ENCODE measurements at regions not wholly inside any gene's neighbourhood (a gene's known extent, or its start where the extent isn't known, plus 50 kb on each side); places are given as distances from the start of the nearest gene placed in this dataset.

DNA sequence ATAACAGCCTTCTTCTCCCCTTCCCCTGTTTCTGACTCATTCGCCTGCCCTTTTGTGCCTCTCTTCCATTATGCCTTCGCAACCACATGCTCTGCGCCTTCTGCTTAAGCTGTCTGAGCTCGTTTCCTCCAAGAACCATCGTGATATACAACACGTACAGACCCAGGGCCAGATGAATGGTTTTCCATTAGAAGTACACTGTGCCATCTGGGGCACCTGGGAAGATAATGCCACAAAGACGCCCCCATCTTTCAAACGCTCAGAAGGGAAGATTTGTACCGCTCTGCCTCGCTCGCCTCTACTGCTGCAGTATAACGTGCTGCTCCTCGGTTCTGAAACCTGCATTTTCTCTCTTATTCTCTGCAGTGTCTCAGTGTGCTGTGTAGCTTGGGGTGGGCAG lies 470.9 kb upstream of the STXBP6 start:
- no peaks in the 10 kb centered on the region for H3K36me3 Mint-ChIP-seq
- CTCF ChIA-PET: no interaction called here
- H3K4me1 Mint-ChIP-seq: no peaks in the 10 kb centered on the region
- no peak for DNase-seq
- no peak overlapping the region for H3K4me3 Mint-ChIP-seq
- H3K27me3 Mint-ChIP-seq: no peaks in the 10 kb centered on the region
- no peak overlapping the region for H3K27ac Mint-ChIP-seq
- peaks cover 17% of the 10 kb centered on the region for H3K9me3 Mint-ChIP-seq

DNA sequence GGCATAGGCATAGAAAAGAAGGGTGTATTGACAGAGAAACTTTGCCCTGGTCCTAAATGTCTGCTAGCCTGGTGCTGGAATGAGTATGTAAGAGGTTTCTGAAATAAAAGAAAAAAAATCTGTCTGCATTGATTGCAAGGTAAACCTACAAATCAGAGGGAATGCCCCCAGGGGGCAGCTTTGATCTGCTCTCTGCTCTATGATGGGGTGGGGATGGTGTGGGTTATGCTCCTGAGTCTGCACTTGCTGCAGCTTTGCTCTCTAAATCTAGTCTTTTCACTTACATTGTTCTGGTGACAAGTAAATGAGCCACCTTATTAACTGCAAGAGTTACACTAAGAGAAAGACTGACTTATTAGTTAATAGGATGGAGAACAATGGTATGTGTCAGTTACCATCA lies 468.4 kb upstream of the STXBP6 start:
- DNase-seq: no peak
- Mint-ChIP-seq H3K9me3 (peaks cover 23% of the 10 kb centered on the region), H3K4me1 (no peaks in the 10 kb centered on the region), H3K36me3 (no peaks in the 10 kb centered on the region), H3K4me3 (no peak overlapping the region), H3K27me3 (no peaks in the 10 kb centered on the region), H3K27ac (no peak overlapping the region)
- CTCF ChIA-PET: no interaction called here

DNA sequence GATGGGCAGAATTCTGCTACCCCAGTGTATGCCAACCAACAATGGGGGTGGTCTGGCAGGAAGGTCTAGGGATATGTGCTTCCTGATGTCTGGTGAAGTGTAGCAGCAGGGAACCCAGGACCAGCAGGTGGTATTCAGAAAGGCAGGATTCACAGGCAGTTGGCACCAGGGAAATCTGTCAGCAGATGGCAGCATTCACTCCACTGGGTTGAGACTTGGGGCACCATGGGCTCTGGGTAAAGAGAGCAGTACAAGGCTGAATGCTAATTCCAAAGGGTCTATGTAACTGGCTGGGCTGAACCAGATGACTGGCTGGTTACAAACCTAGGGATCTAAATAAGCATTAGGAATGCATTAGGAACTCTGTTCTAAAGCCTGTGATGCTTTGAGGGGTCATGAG lies 466.9 kb upstream of the STXBP6 start:
- H3K27me3 Mint-ChIP-seq: no peaks in the 10 kb centered on the region
- CTCF ChIA-PET: no interaction called here
- no peak overlapping the region for H3K4me3 Mint-ChIP-seq
- no peaks in the 10 kb centered on the region for H3K4me1 Mint-ChIP-seq
- no peaks in the 10 kb centered on the region for H3K36me3 Mint-ChIP-seq
- no peak overlapping the region for H3K27ac Mint-ChIP-seq
- H3K9me3 Mint-ChIP-seq: peaks cover 30% of the 10 kb centered on the region
- no peak for DNase-seq

DNA sequence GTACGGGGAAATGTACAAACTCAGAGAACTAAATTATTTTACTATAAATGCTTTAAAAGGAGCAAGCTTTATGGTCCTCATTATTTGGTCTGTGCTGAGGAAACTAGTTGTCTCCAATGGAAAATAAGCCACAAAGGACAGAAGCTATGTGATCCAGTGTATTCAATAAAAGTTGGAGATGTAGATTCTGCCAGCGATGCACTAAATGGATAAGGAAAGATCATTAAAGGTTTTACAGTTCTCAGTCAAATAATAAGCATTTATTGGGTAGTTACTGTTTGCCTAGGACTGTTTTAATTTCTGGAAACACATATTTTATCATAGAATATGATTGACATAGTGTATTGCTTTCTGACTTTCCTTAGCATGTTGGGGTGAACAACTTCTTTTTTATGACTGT lies 458.9 kb upstream of the STXBP6 start:
- no peak overlapping the region for H3K27ac Mint-ChIP-seq
- H3K9me3 Mint-ChIP-seq: peaks cover 11% of the 10 kb centered on the region

DNA sequence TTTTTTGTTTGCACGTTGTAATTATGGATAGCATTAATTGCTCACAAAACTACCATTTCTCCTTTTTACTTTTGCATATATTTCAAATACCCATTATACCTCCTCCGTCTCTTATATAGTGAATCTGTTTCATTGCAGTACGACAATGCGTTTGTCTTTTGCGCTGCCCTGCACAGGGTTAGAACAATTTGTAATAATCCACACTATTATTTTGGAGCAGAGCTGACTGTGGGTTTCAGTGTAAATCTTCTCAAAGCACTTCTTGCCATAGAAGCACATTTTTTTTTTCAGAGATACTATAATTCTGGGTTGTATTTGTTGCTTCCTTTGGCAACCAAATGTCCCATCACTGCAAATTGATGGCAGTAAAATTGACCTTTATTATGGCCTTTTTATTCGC lies 451.8 kb upstream of the STXBP6 start:
- H3K27ac Mint-ChIP-seq: no peak overlapping the region
- H3K4me3 Mint-ChIP-seq: no peak overlapping the region
- DNase-seq: no peak
- H3K9me3 Mint-ChIP-seq: no peaks in the 10 kb centered on the region
- CTCF ChIA-PET: no interaction called here
- no peaks in the 10 kb centered on the region for H3K27me3 Mint-ChIP-seq
- H3K36me3 Mint-ChIP-seq: no peaks in the 10 kb centered on the region
- no peaks in the 10 kb centered on the region for H3K4me1 Mint-ChIP-seq

More for the DNA sequence above, 458.9 kb upstream of the STXBP6 start:
- no peak for DNase-seq
- no peaks in the 10 kb centered on the region for H3K36me3 Mint-ChIP-seq
- H3K4me3 Mint-ChIP-seq: no peak overlapping the region
- no peaks in the 10 kb centered on the region for H3K27me3 Mint-ChIP-seq
- CTCF ChIA-PET: no interaction called here
- no peaks in the 10 kb centered on the region for H3K4me1 Mint-ChIP-seq

DNA sequence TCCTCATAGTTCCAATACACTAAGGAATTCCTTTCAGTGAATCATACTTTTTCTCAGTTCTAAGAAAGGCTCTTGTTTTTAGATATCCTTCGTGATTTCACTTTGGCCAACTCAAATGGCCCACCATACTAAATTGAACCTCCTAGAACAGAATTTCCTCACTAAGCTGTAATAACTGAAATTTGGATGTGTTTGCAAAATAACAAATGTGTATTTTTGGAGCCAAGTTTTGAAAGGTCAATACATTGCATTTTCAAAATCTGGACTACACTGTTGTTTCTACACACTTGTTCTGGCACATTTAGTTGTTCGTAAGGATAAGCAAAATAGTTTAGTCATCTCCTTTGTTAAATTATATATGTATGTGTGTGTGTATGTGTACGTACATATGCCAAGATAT lies 439.0 kb upstream of the STXBP6 start:
- CTCF ChIA-PET: no interaction called here
- Mint-ChIP-seq H3K27me3 (no peaks in the 10 kb centered on the region), H3K27ac (no peak overlapping the region), H3K4me1 (no peaks in the 10 kb centered on the region), H3K9me3 (no peaks in the 10 kb centered on the region), H3K36me3 (no peaks in the 10 kb centered on the region), H3K4me3 (no peak overlapping the region)
- no peak for DNase-seq

DNA sequence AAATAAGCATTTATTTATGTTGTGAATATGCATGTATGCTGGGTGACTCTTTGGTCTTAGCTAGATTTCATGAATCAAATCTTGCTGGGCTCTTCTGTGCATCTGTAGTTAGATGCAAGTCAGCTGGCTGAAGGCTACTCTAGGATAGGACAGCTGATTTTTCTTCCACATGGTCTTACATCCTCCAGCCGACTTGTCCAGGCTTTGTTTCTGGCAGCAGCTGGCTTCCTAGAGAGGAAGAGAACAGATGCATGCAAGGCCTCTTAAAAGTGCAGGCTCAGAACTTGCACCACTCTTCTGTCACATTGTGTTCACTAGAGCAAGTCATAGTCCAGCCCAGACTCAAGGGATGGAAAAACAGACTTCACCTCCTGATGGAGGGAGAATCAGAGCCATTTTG lies 435.4 kb upstream of the STXBP6 start:
- no peaks in the 10 kb centered on the region for H3K4me1 Mint-ChIP-seq
- no peak overlapping the region for H3K27ac Mint-ChIP-seq
- DNase-seq: no peak
- no peak overlapping the region for H3K4me3 Mint-ChIP-seq
- CTCF ChIA-PET: no interaction called here
- no peaks in the 10 kb centered on the region for H3K9me3 Mint-ChIP-seq
- H3K36me3 Mint-ChIP-seq: no peaks in the 10 kb centered on the region
- no peaks in the 10 kb centered on the region for H3K27me3 Mint-ChIP-seq

DNA sequence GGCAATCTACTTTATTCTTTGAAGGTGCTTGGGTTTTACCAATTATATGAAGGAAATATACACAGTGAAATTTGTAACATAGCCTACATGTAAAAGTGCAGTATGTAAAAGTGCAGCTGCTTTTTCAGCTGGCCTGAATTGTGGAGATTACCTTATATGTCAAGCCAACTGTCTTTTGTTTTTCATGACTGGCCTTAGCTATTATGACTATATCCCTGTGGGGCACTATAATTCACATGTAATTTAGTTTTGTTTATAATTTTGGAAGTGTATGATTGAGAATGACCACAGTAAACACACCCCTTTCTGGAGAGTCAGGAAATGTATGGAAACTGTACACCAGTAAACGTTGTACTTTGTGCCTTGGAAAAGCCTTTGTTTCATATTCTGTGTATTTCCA lies 435.0 kb upstream of the STXBP6 start:
- no peaks in the 10 kb centered on the region for H3K4me1 Mint-ChIP-seq
- H3K27me3 Mint-ChIP-seq: no peaks in the 10 kb centered on the region
- no peaks in the 10 kb centered on the region for H3K9me3 Mint-ChIP-seq
- CTCF ChIA-PET: no interaction called here
- H3K27ac Mint-ChIP-seq: no peak overlapping the region
- H3K4me3 Mint-ChIP-seq: no peak overlapping the region
- H3K36me3 Mint-ChIP-seq: no peaks in the 10 kb centered on the region
- no peak for DNase-seq

DNA sequence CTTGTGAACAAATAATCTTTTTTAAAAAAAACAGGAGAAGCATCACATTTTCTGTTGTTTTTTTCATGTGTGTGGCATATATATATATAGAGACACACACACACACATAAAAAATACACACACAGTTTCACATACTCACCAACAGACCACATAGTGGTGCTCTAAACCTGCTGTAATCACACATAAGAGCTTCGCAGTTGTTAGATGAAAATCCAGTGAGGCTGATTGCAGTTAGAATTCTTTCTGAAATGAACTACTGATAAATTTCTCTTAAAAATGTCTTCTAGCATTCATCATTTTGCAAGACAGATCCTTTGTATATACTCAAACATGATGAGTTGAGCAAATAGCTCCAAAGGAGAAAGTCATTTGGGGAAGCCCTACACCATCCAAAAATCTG lies 434.3 kb upstream of the STXBP6 start:
- Mint-ChIP-seq H3K9me3 (no peaks in the 10 kb centered on the region), H3K27ac (no peak overlapping the region), H3K4me3 (no peak overlapping the region), H3K4me1 (no peaks in the 10 kb centered on the region), H3K27me3 (no peaks in the 10 kb centered on the region), H3K36me3 (no peaks in the 10 kb centered on the region)
- CTCF ChIA-PET: no interaction called here
- no peak for DNase-seq

DNA sequence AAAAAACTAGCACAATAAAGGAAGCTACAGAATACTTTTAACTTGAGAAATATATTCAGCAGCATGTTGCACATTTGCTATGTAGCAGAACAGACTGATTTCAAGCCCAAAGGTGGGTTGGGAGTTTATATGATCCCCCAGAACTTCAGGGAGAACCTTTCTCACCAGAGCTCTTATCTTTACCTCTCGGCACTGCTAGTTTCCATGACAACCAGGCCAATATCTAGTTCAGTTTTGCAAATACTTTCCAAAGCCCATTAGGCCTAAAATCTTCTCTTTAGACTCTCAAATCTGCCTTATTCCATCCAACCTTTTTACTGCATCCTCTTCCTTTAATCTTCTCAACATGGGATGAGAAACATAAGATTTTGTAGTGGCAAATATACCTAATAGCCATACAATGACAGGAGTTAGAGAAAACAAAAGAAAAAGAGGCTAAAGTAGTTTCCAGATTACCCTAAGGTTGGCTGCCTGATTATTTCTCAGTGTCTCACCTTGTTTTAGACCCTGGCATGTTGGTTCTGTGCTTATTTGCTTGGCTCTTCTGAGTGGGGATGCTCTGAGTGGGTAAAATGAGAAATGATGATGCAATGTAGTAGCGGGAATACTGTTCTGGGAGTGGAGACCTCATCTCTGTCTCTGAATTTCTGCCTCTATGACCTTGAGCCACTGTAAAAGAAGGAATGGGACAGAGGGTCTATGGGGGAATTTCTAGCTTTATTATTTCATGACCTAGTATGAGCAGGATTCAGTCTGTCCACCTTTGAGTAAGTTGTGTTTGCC lies 427.6 kb upstream of the STXBP6 start:
- no peak for DNase-seq
- Mint-ChIP-seq H3K27ac (no peak overlapping the region), H3K36me3 (no peaks in the 10 kb centered on the region), H3K4me3 (no peak overlapping the region), H3K9me3 (peaks cover 5% of the 10 kb centered on the region), H3K4me1 (no peaks in the 10 kb centered on the region), H3K27me3 (no peaks in the 10 kb centered on the region)
- CTCF ChIA-PET: no interaction called here

DNA sequence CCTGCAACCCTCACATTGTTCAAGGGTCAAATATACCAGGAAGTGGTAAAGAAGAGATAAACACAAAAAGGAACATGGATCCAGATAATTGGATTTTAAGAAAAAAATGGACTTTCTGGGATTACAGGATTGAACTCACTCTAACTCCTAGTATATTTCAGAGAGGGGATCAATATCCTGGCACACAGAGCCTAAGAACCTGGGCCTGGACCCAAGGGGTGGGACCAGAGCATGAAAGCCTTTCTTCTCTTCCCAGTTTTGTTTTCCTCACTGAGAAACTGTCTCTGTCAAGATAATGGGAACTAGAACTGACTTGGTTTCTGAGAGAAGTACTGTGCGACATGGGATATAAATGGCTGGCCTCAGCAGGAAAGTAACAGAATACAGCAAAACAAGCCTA lies 422.8 kb upstream of the STXBP6 start:
- H3K4me3 Mint-ChIP-seq: no peak overlapping the region
- H3K4me1 Mint-ChIP-seq: no peaks in the 10 kb centered on the region
- H3K36me3 Mint-ChIP-seq: no peaks in the 10 kb centered on the region
- no peaks in the 10 kb centered on the region for H3K27me3 Mint-ChIP-seq
- no peak overlapping the region for H3K27ac Mint-ChIP-seq
- H3K9me3 Mint-ChIP-seq: peaks cover 5% of the 10 kb centered on the region
- CTCF ChIA-PET: no interaction called here
- DNase-seq: no peak

DNA sequence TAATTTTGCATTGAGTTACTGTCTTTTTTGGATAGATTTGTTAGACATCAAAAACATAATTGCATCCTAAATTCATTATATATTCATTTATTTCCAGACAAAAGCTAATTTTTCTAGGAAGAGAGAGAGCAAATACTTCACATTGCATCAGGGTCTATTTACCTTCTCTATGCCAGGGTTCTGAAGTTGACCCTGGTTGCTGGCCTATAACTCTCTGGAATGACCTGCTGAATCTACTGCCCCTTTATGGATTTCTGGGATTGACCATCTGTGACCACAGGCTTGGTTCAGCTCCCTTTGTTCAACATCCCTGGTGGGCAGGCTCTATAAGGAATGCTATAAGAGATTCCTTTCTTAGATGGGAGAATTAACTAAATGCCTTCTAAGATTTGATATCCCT lies 414.8 kb upstream of the STXBP6 start:
- no peak for DNase-seq
- CTCF ChIA-PET: no interaction called here
- H3K36me3 Mint-ChIP-seq: no peaks in the 10 kb centered on the region
- peaks cover 5% of the 10 kb centered on the region for H3K9me3 Mint-ChIP-seq
- H3K27ac Mint-ChIP-seq: no peak overlapping the region
- H3K4me3 Mint-ChIP-seq: no peak overlapping the region
- no peaks in the 10 kb centered on the region for H3K27me3 Mint-ChIP-seq
- no peaks in the 10 kb centered on the region for H3K4me1 Mint-ChIP-seq

DNA sequence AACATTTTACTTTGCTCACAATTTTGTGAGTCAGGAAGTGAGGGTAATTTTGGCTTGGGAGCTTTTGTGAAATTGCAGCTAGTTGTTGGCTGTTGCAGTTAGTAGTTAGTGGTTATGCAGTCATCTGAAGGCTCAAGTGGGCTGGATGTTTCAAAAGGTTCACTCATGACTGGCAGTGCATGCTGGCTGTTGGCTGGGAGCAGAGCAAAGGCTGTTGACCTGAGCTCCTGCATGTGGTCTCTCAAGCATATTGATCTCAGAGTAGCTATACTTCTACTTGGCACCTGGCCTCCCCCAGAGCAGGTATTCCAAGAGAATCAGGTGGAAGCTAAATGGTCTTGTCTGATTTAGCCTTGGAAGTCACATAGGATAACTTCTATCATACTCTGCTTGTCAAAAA lies 414.1 kb upstream of the STXBP6 start:
- H3K4me1 Mint-ChIP-seq: no peaks in the 10 kb centered on the region
- no peak overlapping the region for H3K4me3 Mint-ChIP-seq
- no peak for DNase-seq
- no peak overlapping the region for H3K27ac Mint-ChIP-seq
- H3K27me3 Mint-ChIP-seq: no peaks in the 10 kb centered on the region
- peaks cover 5% of the 10 kb centered on the region for H3K9me3 Mint-ChIP-seq
- no peaks in the 10 kb centered on the region for H3K36me3 Mint-ChIP-seq
- CTCF ChIA-PET: no interaction called here

DNA sequence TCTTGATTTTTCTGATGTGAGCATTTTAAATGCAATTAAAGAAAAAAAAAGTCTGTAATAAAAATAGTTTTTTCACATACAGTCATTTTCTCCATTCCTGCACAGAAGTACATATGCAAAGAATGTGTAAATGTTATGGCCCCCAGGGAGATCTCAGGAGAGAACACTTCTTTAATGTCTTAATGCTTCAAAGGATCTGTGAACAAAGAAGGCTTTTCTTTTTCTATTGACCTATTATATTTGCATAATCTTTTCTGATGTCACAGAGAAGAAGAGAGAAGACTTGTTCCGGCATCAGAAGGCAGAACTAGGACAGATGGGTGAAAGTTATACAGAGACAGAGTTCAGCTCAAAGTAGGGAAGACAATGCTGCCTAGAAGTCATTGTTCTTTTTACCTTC lies 413.5 kb upstream of the STXBP6 start:
- no peak for DNase-seq
- no peak overlapping the region for H3K27ac Mint-ChIP-seq
- H3K9me3 Mint-ChIP-seq: peaks cover 5% of the 10 kb centered on the region
- no peaks in the 10 kb centered on the region for H3K4me1 Mint-ChIP-seq
- H3K36me3 Mint-ChIP-seq: no peaks in the 10 kb centered on the region
- H3K4me3 Mint-ChIP-seq: no peak overlapping the region
- H3K27me3 Mint-ChIP-seq: no peaks in the 10 kb centered on the region
- CTCF ChIA-PET: no interaction called here

DNA sequence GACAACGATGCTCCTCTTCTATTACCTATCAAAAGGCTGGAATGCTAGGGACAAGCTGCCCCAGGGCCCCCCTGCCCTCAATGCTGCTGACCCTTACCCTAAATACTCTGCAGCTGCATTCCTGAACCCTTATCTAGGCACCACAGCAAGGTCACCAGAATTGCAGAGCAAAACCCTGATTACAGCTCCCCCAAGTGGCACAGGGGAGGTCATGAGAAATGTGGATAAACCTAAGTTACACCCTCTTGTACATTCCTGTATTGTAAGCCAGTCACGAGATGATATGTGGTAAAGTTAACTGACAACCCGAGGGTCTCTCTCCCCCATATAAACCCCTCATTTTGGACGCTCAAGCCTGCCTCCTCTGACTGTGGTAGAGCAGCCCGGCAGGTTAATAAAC lies 411.8 kb upstream of the STXBP6 start:
- H3K27me3 Mint-ChIP-seq: no peaks in the 10 kb centered on the region
- DNase-seq: no peak
- H3K4me3 Mint-ChIP-seq: no peak overlapping the region
- no peak overlapping the region for H3K27ac Mint-ChIP-seq
- CTCF ChIA-PET: no interaction called here
- H3K9me3 Mint-ChIP-seq: peaks cover 5% of the 10 kb centered on the region
- H3K4me1 Mint-ChIP-seq: no peaks in the 10 kb centered on the region
- no peaks in the 10 kb centered on the region for H3K36me3 Mint-ChIP-seq

DNA sequence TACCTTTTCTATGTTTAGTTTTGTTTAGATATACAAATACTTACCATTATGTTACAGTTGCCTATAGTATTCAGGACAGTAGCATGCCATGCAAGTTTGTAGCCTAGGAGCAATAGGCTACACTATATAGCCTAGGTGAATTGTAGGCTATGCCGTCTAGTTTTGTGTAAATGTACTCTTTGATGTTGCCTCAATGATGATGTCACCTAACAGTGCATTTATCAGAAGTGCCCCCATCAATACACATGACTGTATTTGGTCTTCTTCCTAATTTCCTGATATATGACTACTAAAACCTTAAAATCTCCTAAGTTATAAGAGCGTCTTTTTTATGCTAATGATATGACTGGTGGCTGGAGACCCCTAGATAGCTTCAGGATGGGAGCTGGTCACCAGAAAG lies 394.4 kb upstream of the STXBP6 start:
- Mint-ChIP-seq H3K27me3 (no peaks in the 10 kb centered on the region), H3K4me1 (no peaks in the 10 kb centered on the region), H3K36me3 (no peaks in the 10 kb centered on the region), H3K9me3 (no peaks in the 10 kb centered on the region), H3K4me3 (no peak overlapping the region), H3K27ac (no peak overlapping the region)
- CTCF ChIA-PET: no interaction called here
- DNase-seq: no peak

Data from activated naive CD4-positive, alpha-beta T cell treated with anti-CD3 and anti-CD28 coated beads, Interleukin-2, amount 10 ng/mL, durations not matched to agents 7 days and 5 days (primary cell).